Neural crest cell (in vitro differentiated cells): ENCODE measurements at regions not wholly inside any gene's neighbourhood (a gene's known extent, or its start where the extent isn't known, plus 50 kb on each side); places are given as distances from the start of the nearest gene placed in this dataset.

Experiments
- DNase-seq: peaks from one replicate; pipeline ENCODE4 v3.0.0; 2021; ENCODE audit warnings: low read depth, mixed read lengths, low spot score
- H3K27ac Mint-ChIP-seq: one replicate; pipeline ENCODE4 v1.8.0; 2021; ENCODE audit warnings: mild to moderate bottlenecking, mixed read lengths; ENCODE audit not compliant: unreplicated experiment
- H3K27me3 Mint-ChIP-seq: 2 replicates; pipeline ENCODE4 v1.8.0; 2021; ENCODE audit warnings: low read depth, mild to moderate bottlenecking, mixed read lengths
- H3K36me3 Mint-ChIP-seq: 2 replicates; pipeline ENCODE4 v1.8.0; 2021; ENCODE audit warnings: low read depth, mild to moderate bottlenecking, mixed read lengths
- H3K4me1 Mint-ChIP-seq: 2 replicates; pipeline ENCODE4 v1.8.0; 2021; ENCODE audit warnings: mixed read lengths
- H3K4me3 Mint-ChIP-seq: one replicate; pipeline ENCODE4 v1.8.0; 2021; ENCODE audit warnings: mild to moderate bottlenecking, mixed read lengths
- H3K9me3 Mint-ChIP-seq: 2 replicates; pipeline ENCODE4 v1.8.0; 2021; ENCODE audit warnings: mixed read lengths
- CTCF ChIP-seq: fragments of 200-600 bp; sonication (generic); conservative IDR thresholded peaks from 2 replicates; pipeline ENCODE4 v1.5.0; 2021; ENCODE audit warnings: antibody characterized with exemption, mild to moderate bottlenecking

GRCh38 chr5:31100047-31100575, 93.4 kb upstream of the CDH6 start:
- no peaks in the 10 kb centered on the region for H3K36me3 Mint-ChIP-seq
- no peak for TF ChIP-seq CTCF
- H3K9me3 Mint-ChIP-seq = no peaks in the 10 kb centered on the region
- H3K4me1 Mint-ChIP-seq = no peaks in the 10 kb centered on the region
- no peak for DNase-seq
- peaks cover 8% of the 10 kb centered on the region for H3K27me3 Mint-ChIP-seq
- no peak overlapping the region for H3K4me3 Mint-ChIP-seq
- no peak overlapping the region for H3K27ac Mint-ChIP-seq

GRCh38 chr5:31098811-31099210, 94.7 kb upstream of the CDH6 start:
- TF ChIP-seq CTCF = no peak
- H3K27ac Mint-ChIP-seq = no peak overlapping the region
- no peak for DNase-seq
- H3K27me3 Mint-ChIP-seq = peaks cover 4% of the 10 kb centered on the region
- no peaks in the 10 kb centered on the region for H3K4me1 Mint-ChIP-seq
- H3K4me3 Mint-ChIP-seq = no peak overlapping the region
- no peaks in the 10 kb centered on the region for H3K36me3 Mint-ChIP-seq
- H3K9me3 Mint-ChIP-seq = no peaks in the 10 kb centered on the region

- no peak for TF ChIP-seq CTCF
- Mint-ChIP-seq H3K27ac (no peak overlapping the region), H3K9me3 (peaks cover 4% of the 10 kb centered on the region), H3K4me3 (no peak overlapping the region), H3K27me3 (peaks cover 6% of the 10 kb centered on the region), H3K4me1 (no peaks in the 10 kb centered on the region), H3K36me3 (peaks cover 6% of the 10 kb centered on the region)
- no peak for DNase-seq
Measured at GRCh38 chr5:31097851-31098250, 95.6 kb upstream of the CDH6 start.

GRCh38 chr5:31096238-31096865, 97.1 kb upstream of the CDH6 start:
- peaks cover 11% of the 10 kb centered on the region for H3K36me3 Mint-ChIP-seq
- DNase-seq = no peak
- H3K9me3 Mint-ChIP-seq = peaks cover 6% of the 10 kb centered on the region
- no peaks in the 10 kb centered on the region for H3K4me1 Mint-ChIP-seq
- no peak overlapping the region for H3K27ac Mint-ChIP-seq
- H3K4me3 Mint-ChIP-seq = no peak overlapping the region
- H3K27me3 Mint-ChIP-seq = peaks cover 6% of the 10 kb centered on the region
- TF ChIP-seq CTCF = no peak

GRCh38 chr5:31095796-31096195, 97.7 kb upstream of the CDH6 start:
- H3K4me1 Mint-ChIP-seq = no peaks in the 10 kb centered on the region
- H3K27me3 Mint-ChIP-seq = peaks cover 6% of the 10 kb centered on the region
- no peak for DNase-seq
- no peak for TF ChIP-seq CTCF
- peaks cover 6% of the 10 kb centered on the region for H3K9me3 Mint-ChIP-seq
- H3K36me3 Mint-ChIP-seq = peaks cover 11% of the 10 kb centered on the region
- no peak overlapping the region for H3K4me3 Mint-ChIP-seq
- H3K27ac Mint-ChIP-seq = no peak overlapping the region
